ENCODE measurements at regions not wholly inside any gene's neighbourhood (a gene's known extent, or its start where the extent isn't known, plus 50 kb on each side); places are given as distances from the start of the nearest gene placed in this dataset.
"Not testable (repeated sequence)": the region's sequence is repeated elsewhere in the genome, so short reads cannot be mapped to it uniquely, and the experiment has no call there.

DNA sequence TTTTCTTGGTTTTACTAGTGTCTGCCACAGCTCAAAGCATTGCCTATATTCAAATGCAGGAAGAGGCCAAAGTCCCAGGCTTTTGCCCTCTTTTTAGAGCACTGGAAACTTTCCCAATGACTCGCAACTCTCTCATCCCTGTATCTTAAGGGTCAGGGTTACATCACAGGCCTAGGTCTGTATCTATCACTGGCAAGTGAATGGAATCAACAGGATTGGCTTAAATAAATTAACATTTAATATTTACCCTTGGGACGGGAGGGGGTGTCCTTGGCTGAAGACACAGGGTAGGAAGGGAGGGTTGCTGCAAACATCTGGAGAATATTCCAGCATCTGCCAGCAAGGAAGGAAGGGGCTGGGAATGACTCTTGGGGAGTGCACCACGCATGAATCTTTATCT, 242.6 kb downstream of the SLC4A3 start:
- Histone ChIP-seq H3K27me3 (ENCODE audit: control insufficient read depth, insufficient read depth, low read length) (no peaks in the 10 kb centered on the region), H3K36me3 (ENCODE audit: control insufficient read depth, insufficient read depth, low read length) (no peaks in the 10 kb centered on the region), H3K4me3 (ENCODE audit: low read depth, low read length) (no peak overlapping the region)
- POLR2A ChIA-PET: no interaction called here
- CTCF ChIA-PET: no interaction called here
- TF ChIP-seq, protein P1, sequence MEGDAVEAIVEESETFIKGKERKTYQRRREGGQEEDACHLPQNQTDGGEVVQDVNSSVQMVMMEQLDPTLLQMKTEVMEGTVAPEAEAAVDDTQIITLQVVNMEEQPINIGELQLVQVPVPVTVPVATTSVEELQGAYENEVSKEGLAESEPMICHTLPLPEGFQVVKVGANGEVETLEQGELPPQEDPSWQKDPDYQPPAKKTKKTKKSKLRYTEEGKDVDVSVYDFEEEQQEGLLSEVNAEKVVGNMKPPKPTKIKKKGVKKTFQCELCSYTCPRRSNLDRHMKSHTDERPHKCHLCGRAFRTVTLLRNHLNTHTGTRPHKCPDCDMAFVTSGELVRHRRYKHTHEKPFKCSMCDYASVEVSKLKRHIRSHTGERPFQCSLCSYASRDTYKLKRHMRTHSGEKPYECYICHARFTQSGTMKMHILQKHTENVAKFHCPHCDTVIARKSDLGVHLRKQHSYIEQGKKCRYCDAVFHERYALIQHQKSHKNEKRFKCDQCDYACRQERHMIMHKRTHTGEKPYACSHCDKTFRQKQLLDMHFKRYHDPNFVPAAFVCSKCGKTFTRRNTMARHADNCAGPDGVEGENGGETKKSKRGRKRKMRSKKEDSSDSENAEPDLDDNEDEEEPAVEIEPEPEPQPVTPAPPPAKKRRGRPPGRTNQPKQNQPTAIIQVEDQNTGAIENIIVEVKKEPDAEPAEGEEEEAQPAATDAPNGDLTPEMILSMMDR (IDR thresholded peaks at IDR 0.05; ENCODE audit: insufficient read depth, low read depth, low read length): no peak
- no peak for DNase-seq (ENCODE audit: low read depth)

- ChIA-PET POLR2A (no interaction called here), CTCF (no interaction called here)
- no peaks in the 10 kb centered on the region for H3K36me3 ChIP-seq (ENCODE audit: control insufficient read depth, insufficient read depth, low read length)
- no peak overlapping the region for H3K4me3 ChIP-seq (ENCODE audit: low read depth, low read length)
- TF ChIP-seq, protein P1 (IDR thresholded peaks at IDR 0.05; ENCODE audit: insufficient read depth, low read depth, low read length): no peak
- H3K27me3 ChIP-seq (ENCODE audit: control insufficient read depth, insufficient read depth, low read length): no peaks in the 10 kb centered on the region
- no peak for DNase-seq (ENCODE audit: low read depth)
Observed at GRCh38 chr2:219871351-219871750, 243.9 kb downstream of the SLC4A3 start.

DNA sequence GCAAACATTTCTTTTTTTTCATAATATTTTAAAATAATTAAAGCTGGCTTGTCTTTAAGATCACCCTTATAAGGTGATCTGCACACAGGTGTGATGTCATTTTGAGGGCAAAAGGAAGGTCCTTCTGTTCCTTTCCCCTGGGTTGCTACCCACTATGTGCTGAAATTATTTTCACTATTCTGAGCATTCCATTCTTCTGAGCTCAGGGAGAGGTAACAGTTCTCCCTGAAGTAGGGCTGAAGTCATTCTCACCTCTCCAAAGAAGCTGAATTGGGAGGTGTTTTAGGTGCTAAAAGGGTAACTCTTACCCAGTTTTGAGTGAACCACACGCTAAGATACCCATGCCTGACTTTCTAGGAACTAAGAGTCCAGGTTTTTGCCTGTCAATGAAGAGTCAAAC, 247.6 kb downstream of the SLC4A3 start:
- TF ChIP-seq, protein P1 (IDR thresholded peaks at IDR 0.05; ENCODE audit: insufficient read depth, low read depth, low read length): no peak
- ChIA-PET CTCF (no interaction called here), POLR2A (no interaction called here)
- Histone ChIP-seq H3K36me3 (ENCODE audit: control insufficient read depth, insufficient read depth, low read length) (no peaks in the 10 kb centered on the region), H3K27me3 (ENCODE audit: control insufficient read depth, insufficient read depth, low read length) (no peaks in the 10 kb centered on the region), H3K4me3 (ENCODE audit: low read depth, low read length) (no peak overlapping the region)
- DNase-seq (ENCODE audit: low read depth): no peak

GRCh38 chr2:219875986-219876385, 248.6 kb downstream of the SLC4A3 start:
- H3K36me3 ChIP-seq (ENCODE audit: control insufficient read depth, insufficient read depth, low read length); POLR2A ChIA-PET; CTCF ChIA-PET; H3K4me3 ChIP-seq (ENCODE audit: low read depth, low read length); DNase-seq (ENCODE audit: low read depth); H3K27me3 ChIP-seq (ENCODE audit: control insufficient read depth, insufficient read depth, low read length): not testable (repeated sequence)

DNA sequence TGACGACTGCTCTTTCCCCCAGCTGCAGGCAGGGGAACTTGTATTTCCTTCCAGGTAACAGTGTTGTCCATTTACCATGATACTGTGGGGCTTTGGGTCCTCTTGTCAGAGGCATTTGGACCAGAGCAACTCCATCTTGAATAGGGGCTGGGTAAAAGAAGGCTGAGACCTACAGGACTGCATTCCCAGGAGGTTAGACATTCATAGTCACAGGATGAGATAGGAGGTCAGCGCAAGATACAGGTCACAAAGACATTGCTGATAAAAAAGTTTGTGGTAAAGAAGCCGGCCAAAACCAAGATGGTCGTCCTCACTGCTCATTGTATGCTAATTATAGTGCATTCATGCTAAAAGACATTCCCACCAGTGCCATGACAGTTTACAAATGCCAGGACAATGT, 249.5 kb downstream of the SLC4A3 start:
- TF ChIP-seq, protein P1 (IDR thresholded peaks at IDR 0.05; ENCODE audit: insufficient read depth, low read depth, low read length): no peak
- CTCF ChIA-PET: no interaction called here
- no peak for DNase-seq (ENCODE audit: low read depth)
- Histone ChIP-seq H3K4me3 (ENCODE audit: low read depth, low read length) (no peak overlapping the region), H3K27me3 (ENCODE audit: control insufficient read depth, insufficient read depth, low read length) (no peaks in the 10 kb centered on the region), H3K36me3 (ENCODE audit: control insufficient read depth, insufficient read depth, low read length) (no peaks in the 10 kb centered on the region)
- POLR2A ChIA-PET: no interaction called here

- DNase-seq (ENCODE audit: low read depth): no peak
- H3K4me3 ChIP-seq (ENCODE audit: low read depth, low read length): no peak overlapping the region
- ChIA-PET CTCF (no interaction called here), POLR2A (interaction anchor here (0.8 kb wide), 1 partner anchor 107 kb away, joined by 3 read pairs; no protein-coding TSS in a partner anchor)
- H3K27me3 ChIP-seq (ENCODE audit: control insufficient read depth, insufficient read depth, low read length): no peaks in the 10 kb centered on the region
- TF ChIP-seq, protein P1 (IDR thresholded peaks at IDR 0.05; ENCODE audit: insufficient read depth, low read depth, low read length): no peak
- H3K36me3 ChIP-seq (ENCODE audit: control insufficient read depth, insufficient read depth, low read length): no peaks in the 10 kb centered on the region
Observed at GRCh38 chr2:219877728-219878127, 250.3 kb downstream of the SLC4A3 start.
